ENCODE measurements at regions not wholly inside any gene's neighbourhood (a gene's known extent, or its start where the extent isn't known, plus 50 kb on each side); places are given as distances from the start of the nearest gene placed in this dataset.
A peak's percentile ranks its signal among the peaks of the same experiment; 100 is the strongest.
"Not testable (repeated sequence)": the region's sequence is repeated elsewhere in the genome, so short reads cannot be mapped to it uniquely, and the experiment has no call there.

DNA sequence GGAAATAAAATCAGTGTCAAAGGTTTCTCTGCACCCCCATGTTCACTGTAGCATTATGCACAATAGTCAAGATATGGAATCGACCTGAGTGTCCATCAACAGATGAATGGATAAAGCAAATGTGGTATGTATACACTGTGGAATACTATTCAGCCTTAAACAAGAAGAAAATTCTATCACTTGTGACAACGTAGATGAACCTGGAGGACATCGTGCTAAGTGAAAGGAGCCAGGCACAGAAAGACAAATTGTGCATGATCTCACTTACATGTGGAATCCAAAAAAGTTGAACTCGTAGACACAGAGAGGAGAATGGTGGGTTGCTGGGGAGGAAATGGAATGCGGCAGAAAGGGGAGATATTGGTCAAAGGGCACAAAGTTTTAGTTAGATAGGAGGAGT, 136.3 kb upstream of the ESR1 start:
- no peak for DNase-seq (ENCODE audit: low read depth)

DNA sequence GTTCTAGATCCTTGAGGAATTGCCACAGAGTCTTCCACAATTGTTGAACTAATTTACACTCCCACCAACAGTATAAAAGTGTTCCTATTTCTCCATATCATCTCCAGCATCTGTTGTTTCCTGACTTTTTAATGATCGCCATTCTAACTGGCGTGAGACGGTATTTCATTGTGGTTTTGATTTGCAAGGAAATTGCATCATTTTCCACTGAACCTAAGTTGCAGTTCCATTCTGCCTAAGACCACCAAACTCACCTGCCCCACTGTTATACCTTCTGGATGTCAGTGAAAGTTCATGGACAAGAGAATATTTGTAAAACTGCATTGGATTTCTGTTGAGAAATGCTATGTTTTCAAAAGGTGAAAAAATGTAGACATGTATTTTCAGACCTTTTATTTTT, 132.9 kb upstream of the ESR1 start:
- DNase-seq (ENCODE audit: low read depth) = no peak

DNA sequence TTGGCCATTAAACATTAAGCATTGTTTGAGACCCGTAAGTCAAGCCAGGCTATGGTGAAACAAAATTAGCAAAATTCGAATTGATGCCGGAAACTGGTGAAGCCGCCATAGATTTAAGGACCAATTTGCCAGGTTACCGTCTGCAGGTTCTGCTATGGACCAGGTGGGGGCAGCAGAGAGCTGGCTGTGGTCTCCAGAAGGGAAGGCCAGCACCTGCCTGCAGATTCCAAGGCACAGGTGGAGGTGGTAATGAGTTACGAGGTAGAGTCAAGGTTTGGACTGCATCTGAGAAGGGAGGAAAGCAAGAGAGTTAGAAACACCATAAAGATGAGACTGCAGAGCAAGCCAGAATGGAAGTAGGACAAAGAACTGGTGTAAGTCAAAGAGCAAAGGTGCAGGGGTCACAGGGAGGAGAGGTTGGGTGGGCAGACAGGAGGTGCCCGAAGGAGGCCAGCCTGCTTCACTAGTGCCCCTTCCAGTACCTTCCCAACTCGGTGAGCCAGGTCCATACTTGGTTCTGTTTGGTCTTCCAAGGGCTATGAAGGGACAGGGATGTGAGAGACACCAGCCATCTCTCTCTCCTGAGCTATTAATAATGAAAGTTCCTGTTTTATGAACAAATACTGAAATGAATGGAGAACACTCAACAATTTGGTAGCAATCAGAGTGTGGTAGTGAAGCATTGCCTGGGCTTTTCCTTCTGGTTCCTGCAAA, 131.6 kb upstream of the ESR1 start:
- no peak for DNase-seq (ENCODE audit: low read depth)

DNA sequence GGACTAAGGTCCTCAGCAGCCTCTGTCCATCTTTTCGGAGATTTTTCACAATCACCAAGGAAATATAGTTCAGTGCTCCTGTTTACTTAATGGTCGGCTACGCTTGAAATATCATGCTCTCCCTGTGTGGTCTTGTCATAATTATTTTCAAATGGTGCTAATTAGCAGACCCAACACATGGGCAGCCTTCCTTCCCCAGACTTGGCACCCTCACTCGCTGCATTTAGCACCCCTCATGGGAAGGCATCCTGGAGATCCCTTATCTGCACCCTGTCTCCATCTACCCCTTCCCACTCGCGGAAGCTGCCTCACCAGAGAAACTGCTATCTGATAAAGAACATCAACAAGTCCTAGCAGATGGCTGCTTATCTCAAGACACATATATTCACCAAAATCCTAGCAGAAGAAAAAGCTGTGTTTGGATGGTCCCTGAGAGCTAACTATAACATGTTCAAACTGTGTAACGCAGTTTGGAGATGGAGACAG, 131.0 kb upstream of the ESR1 start:
- DNase-seq (ENCODE audit: low read depth) = no peak

DNA sequence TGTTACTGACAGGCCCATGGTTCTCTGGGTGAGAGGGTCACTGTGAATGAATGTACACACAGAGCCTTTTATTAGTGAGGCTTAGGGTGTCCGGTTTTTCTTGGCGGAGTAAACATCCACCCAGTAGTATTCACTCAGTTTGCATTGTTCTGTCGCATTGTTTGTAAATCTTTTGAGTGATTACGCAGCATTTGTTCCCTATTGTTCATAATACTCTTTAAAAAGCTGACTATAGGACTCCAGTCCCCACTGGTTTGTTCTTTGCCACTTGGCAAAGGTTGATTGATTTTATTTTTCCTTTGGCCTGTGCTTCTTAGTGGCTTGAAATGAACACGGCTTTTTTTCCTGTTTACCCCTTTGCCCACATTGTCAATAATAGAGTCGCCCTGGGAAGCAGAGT, 130.1 kb upstream of the ESR1 start:
- no peak for DNase-seq (ENCODE audit: low read depth)

DNA sequence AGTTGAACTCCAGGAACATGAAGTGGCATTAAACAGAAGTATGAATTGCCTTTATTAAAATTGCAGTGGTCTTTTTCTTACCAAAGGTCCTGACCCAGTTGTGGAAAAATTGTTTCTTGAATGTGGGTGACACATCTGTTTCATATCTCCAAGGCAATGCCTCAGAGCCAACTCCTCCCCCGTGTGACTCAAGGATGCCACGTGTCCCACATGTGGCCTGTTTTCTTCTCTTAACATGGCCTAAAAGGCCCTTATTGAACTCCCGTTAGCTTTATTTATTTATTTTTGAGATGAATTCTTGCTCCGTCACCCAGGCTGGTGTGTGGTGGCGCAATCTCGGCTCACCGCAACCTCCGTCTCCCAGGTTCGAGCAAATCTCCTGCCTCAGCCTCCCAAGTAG, 128.4 kb upstream of the ESR1 start:
- DNase-seq (ENCODE audit: low read depth) = peak; percentile 35

DNA sequence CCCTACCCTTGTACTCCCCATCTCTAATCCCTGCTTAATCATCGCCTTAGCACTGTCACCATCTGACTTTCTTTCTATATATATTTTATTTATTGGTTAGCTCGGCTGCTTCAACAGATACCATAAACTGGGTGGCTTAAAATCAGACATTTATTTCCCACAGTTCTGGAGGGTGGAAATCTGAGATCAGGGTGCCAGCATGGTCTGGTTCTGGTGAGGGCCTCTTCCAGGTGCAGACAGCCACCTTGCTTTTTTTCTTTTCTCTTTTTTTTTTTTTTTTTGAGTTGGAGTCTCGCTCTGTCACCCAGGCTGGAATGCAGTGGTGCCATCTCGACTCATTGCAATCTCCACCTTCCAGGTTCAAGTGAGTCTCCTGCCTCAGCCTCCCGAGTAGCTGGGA, 127.5 kb upstream of the ESR1 start:
- DNase-seq (ENCODE audit: low read depth) = no peak

DNA sequence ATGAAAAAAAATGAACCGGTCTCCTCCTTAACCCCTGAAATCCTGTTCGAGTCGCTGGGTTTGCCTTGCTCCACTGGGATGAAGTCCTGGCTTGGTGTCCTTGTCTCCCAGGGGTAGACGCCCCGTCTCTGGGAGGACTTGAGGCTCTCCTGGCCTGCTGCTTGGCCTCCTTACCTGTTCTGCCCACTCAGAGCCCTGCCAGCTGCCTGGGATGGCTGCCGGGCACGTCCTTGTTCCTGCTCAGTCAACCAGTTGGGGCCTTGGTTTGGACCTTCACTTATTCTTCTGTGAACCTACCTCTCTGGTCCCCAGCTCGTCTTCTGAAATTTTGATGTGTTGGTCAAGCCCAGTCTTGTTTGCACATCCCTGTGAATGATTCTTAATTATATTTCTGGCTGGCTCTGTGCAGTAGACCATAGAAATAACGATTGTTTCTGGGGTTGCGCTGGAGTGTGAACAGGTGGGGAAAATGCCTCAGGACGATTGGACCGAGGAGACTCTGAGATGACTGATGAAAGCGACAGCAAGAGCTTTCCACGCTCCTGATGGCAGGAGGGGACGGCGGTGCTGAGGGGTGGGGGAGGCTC, 126.5 kb upstream of the ESR1 start:
- no peak for DNase-seq (ENCODE audit: low read depth)

DNA sequence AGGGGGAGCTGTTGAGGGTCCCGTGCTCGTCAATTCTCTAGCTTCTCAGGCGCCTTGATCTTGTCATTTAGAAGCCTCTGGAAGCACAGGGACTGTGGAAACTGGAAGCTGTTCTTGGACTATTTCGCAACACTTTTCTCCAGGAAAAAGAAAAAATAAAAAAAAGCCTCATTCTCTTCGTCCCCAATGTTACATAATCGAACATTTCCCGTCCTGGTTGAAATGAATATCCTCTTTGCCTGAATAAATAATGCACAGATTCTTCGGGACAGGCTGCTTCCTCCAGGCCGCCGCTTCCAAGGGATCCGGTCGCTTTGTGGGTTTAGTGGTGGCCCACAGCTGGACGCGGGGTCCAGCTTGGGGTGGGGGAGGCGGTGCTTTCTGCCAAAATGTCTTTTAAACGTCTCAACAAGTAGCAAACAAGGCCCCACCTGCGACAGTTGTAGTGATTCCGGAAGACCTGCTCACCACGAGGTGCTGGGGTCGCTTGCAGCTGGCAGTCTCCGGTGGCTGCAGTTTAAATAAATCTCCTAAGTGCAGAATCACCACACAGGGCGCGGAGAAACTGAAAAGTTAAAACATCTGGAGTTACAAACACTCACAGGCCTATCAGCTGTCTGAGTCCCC, 125.9 kb upstream of the ESR1 start:
- no peak for DNase-seq (ENCODE audit: low read depth)

DNA sequence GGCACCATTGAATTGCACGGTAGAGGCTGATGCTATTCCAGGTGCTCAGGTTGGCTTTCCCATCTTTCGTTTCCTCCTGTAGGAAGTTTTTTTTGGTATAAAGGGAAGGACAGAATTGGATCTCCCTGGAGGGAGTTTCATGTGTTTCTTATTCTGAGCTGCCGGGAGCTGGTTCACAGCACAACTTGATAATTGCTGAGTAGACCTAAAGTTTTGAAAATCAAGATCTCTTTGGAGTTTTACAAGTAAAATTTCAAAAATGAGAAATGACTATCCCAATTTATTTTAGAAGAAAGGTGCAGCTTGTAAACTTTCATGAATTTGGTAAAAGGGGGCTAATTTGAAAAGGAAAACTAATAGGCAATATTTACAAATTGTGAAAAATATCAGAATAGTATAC, 125.2 kb upstream of the ESR1 start:
- no peak for DNase-seq (ENCODE audit: low read depth)

DNA sequence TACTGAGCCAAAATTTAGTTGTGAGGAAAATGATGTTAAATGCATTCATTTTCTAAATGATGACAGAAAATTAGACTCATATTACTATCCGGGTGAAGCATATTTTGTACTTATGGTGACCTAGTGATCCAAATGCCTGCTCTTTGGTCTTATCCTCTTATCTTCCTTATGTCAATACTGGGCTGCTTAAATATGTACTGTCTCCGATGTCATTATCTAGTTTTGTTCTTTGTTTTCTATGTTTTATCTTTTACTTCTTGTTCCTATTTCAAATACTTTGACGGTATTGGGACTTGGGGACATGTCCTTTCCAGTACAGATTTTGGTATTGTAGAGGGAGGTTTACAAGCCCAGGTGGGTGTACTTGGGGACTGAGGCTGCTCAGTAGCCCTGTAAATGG, 124.6 kb upstream of the ESR1 start:
- DNase-seq (ENCODE audit: low read depth) = no peak

DNA sequence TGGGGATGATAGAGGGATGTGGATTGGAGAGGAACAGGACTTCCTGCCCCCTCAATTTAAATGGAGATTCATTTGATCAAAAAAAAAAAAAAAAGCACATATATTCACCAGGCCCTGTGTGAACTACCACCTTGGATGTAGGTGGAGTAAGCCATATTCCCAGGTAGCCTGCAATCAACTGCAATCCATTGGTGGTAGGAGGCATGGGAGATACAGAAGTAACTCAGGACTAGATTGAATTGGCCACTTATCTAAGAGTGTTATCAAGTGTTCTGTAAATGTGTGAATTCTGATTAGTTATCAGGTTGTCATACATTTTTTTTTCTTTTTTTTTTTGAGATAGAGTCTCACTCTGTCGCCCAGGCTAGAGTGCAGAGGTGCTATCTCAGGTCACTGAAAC, 124.1 kb upstream of the ESR1 start:
- DNase-seq (ENCODE audit: low read depth) = no peak

DNA sequence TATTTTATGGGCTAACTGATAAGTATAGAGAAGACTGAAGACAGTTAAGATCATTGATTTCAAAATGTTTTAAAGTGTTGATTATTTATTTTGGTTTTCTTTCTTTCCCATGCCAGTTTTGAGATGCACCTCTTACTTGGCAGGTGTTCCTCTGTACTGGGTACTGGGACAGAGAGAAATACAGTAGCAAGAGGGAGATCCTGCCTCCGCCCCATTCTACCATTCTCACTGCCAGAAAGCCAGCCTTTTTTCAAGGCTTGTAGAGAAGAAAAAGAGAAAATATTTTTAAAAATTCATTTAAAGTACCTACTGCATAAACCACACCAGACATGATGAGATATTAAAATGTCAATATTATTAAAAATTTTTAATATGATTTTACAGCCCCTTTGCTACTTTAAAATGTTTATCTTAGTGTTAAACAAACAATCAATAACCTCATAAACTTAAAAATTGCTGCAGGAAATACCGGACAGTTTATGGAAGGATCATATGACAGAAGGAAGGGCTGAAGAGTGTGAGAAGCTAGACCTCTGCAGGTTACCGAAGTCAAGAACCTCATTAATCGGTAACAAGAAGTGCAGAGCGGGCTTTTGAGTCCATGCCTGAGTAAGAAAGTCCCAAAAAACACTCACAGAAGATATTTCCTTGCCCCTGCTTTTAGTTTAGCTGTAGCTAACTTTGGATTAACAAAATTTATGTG, 117.8 kb upstream of the ESR1 start:
- DNase-seq (ENCODE audit: low read depth) = no peak

DNA sequence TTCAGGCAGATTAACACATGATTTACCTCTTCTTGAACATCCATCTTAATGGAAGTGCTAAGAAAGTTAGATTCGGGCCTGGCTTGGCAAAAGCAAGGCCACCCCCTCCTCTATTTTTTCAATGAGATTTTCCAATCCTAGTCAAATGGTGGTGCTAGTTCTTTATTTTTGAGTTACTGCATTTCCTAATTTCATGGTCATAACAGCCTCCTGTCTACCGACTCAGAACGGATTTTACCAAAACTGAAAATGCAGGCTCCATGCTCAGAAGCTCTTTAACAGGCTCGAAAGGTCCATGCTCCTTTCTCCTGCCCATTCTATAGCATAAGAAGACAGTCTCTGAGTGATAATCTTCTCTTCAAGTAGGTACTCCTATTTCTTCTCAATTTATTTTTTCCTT, 117.2 kb upstream of the ESR1 start:
- no peak for DNase-seq (ENCODE audit: low read depth)

DNA sequence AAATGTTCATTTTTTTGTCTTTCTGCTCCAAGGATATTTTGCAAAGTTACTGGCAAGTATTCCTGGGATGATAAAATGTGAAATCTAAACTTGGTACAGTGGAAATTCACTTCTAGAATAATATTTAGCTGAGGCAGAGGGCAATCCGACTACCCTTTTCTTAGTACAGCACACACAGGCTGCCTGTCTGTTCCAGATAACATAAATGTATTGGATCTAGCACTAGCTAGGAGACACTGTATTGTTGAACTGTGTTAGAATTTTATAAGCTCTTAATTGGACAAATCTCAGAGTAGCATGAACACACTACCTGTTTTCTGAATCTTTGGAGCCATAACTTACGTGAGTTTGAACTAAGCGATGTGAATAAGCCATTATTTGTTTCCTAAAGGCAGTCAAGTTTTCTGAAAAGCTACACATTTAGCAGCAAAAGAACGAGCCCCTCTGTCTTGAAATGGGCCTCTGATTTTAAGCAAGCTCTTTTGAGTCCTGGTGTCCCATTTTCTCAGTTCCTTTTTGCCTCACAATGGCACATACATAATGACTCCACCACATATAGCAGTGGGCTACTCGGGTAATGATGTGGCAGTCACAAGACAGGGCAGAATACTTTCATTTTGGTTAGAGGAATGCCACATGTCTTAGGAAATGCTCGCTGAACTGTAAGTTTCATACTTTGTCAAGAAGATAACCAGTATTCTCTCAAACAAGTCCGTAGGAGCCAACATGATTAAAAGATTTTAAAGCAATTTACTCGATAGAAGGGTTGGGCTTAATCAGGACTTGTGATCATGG, 116.5 kb upstream of the ESR1 start:
- DNase-seq (ENCODE audit: low read depth) = no peak

DNA sequence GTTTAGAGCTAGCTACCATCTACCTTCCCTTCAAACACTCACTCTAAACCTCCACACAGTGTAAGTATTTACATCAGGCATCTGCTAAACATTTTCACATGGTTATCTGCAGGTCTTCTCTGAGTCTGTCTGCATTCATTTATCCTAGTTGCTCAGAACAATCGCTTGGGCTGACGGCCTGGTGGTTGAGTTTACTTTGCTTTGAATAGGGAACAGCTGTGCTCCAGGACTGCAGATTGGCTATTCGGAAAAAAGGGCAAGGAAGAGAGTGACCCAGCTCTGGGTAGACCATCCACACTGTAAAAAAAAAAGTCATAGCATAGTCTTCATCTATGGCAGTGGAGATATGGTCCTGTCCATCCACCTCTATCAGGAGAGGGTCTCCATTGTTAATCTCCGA, 115.3 kb upstream of the ESR1 start:
- no peak for DNase-seq (ENCODE audit: low read depth)

DNA sequence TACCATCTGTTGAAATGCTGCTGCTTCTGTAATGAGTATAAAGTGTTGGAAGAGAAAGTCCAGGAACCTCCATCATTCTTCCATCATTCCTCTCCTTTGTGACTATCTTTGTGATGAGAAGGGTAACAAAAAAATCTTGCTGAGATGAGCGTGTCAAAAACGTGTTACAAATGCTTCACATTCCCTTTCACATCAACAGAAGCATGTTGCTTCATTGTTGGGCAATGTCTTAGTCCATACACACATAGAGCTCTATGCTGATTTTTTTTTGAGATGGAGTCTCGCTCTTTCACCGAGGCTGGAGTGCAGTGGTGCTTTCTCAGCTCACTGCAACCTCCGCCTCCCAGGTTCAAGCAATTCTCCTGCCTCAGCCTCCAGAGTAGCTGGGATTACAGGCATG, 114.1 kb upstream of the ESR1 start:
- DNase-seq (ENCODE audit: low read depth) = no peak

DNA sequence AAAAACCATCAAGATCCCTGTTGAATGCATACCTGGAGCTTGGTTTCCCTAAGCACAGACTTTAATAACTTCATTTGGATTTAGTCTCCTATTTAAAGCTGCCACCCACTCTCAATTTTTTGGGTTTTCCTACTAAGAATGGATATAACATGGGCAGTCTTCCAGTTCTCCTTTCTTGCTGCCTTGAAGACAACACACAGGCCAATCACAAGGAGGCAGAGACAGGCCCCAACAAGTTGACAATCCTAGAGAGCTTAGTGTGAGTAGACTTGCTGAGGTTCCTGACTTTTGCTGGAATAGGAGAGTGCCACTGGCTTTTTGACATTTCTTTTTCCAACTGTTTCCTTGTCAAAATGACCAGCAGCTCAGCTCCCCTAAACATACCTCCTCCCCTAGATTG, 112.3 kb upstream of the ESR1 start:
- DNase-seq (ENCODE audit: low read depth) = no peak

DNA sequence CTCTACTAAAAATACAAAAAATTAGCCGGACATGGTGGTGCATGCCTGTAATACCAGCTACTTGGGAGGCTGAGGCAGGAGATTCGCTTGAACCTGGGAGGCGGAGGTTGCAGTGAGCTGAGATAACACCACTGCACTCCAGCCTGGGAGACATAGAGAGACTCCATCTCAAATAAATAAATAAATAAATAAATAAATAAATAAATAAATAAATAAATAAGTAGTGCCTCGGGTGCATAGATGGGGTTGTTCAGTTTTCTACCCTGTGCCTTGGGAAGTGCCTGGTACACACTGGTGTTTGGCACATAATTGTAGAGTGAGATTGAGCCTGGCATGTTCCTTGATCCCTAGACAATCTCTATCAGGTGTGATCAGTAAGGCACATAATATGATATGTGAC, 111.2 kb upstream of the ESR1 start:
- not testable (repeated sequence) for DNase-seq (ENCODE audit: low read depth)

DNA sequence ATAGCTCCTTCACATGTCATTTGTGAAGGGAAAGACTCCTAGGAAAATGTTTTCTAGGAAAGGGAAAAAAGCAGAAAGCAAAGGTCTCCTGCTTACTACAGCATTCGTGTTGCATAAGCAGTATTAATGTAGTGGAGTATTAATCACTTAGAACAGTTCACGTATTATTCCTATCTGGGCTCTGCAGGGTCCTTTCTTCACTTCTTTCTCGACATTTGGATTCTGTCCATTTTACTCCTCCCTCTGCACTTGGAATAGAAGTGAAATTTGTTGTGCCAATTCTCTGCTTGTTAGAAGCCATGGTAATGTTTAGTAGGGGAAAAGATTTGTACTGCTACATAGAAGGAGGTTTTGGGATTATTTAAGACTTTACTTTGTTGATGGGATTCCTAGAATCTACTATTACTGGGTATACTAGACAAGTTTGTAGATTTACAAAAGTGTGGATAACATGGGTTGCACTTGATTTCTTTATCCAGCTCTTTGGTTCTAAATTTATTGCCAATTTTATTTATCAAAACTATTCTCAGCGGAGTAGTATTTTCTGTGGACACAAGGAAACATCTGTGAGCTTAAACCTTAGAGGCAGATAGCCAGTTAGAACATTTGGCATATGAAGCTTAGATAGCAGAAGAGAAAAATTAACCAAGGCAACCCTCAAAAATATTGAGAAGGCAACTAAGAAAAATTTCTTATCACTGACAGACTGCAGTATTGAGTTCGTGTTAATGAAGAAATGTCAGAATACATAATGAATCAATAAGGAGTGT, 108.4 kb upstream of the ESR1 start:
- no peak for DNase-seq (ENCODE audit: low read depth)

DNA sequence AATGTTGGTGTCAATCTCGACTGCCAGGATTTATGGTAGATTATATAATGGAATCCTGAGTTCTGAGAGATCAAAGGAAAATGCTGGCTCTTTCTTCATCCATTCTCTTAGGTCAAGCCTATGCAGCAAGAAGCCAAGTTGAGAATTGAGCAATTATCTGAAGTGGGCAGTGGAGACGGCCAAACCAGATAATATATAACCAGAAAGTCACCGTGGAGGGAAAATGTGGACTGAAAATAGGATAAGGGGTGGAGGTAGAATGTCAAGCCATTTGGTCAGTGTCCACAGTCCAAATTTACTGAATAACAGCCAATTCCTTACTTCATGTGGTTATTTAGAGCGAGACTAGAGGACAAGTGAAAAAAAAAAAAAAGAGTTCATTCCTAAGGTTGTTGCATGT, 107.8 kb upstream of the ESR1 start:
- no peak for DNase-seq (ENCODE audit: low read depth)
